ENCODE measurements at regions not wholly inside any gene's neighbourhood (a gene's known extent, or its start where the extent isn't known, plus 50 kb on each side); places are given as distances from the start of the nearest gene placed in this dataset.

DNA sequence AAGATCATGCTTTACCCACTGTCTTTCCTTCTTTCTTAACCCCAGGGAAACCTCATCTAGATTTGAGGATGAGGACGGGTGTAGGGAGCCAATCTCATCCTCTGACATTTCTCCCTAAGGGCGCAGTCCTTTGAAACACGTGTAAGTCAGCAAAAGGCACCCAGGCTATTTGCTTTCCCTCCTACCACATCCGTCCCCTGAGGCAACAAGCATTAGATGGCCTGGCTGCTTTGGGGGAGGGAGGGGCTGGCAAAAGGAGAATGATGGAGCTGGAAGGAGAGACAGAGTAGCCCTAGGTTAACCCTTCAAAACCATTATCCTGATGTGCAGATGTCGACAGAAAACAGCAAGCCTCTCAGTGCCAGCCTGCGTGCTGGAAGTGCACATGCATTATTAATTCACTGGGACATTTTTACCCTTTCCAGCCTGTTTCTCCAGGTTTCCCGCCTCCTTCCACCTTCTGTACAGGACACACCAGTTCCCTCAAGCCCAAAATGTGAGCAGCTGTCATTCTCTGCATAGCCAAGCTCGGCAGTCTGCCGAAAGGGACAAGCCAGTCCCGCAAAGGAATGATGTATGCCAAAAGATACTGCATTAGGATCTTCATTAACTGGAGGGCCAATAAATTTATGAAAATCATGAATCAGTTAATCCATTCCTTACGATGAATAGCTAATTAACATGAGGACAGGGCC, 547.2 kb downstream of the CD83 start:
- TF ChIP-seq, protein P1, sequence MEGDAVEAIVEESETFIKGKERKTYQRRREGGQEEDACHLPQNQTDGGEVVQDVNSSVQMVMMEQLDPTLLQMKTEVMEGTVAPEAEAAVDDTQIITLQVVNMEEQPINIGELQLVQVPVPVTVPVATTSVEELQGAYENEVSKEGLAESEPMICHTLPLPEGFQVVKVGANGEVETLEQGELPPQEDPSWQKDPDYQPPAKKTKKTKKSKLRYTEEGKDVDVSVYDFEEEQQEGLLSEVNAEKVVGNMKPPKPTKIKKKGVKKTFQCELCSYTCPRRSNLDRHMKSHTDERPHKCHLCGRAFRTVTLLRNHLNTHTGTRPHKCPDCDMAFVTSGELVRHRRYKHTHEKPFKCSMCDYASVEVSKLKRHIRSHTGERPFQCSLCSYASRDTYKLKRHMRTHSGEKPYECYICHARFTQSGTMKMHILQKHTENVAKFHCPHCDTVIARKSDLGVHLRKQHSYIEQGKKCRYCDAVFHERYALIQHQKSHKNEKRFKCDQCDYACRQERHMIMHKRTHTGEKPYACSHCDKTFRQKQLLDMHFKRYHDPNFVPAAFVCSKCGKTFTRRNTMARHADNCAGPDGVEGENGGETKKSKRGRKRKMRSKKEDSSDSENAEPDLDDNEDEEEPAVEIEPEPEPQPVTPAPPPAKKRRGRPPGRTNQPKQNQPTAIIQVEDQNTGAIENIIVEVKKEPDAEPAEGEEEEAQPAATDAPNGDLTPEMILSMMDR (IDR thresholded peaks at IDR 0.05; ENCODE audit: insufficient read depth, low read length, poor library complexity, severe bottlenecking): no peak
- DNase-seq (ENCODE audit: low read depth): no peak
- Histone ChIP-seq H3K4me3 (ENCODE audit: low read depth, low read length) (no peak overlapping the region), H3K27me3 (ENCODE audit: control insufficient read depth, insufficient read depth, low read length) (no peaks in the 10 kb centered on the region), H3K36me3 (ENCODE audit: control insufficient read depth, insufficient read depth, low read length) (no peaks in the 10 kb centered on the region)

DNA sequence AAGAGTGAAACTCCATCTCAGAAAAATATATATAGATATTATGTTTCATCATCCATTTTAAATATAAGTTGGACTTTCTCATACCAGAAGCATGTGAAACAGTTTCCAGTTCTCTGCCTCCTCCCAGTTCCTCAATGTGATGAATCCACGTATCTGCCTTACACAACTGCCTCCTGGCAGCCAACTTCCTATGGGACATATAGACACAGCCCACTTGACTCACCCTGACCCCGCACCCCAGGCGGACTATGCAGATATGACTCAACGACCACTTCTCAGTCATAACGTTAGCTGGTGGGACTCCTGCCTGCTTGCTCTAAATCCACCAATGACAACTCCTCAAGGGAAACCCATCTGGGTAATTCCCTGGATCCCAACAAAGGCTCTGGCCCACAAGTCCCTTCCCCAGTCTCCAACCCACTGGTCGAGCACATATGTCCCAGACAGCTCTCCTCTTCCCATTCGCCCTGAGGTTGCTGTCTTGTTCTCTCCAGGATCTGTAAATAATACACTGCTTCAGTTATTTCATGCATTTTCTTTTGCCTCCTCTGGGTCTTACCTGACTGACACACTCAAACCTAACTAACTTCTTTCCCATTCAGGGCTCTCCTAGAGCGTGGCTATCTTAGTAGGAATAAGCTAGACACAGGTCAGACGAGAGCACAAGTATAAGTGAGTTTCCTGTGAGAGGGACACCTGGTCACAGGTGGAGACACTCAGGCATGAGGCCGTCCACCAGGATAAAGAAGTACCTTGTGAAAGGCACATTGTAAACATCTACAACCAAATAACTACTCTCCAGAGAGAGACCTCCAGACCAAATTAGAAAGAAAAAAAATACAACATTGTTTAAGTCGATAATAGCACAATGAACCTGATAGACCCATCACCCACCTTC, 548.5 kb downstream of the CD83 start:
- TF ChIP-seq, protein P1 (IDR thresholded peaks at IDR 0.05; ENCODE audit: insufficient read depth, low read length, poor library complexity, severe bottlenecking): no peak
- Histone ChIP-seq H3K4me3 (ENCODE audit: low read depth, low read length) (no peak overlapping the region), H3K27me3 (ENCODE audit: control insufficient read depth, insufficient read depth, low read length) (no peaks in the 10 kb centered on the region), H3K36me3 (ENCODE audit: control insufficient read depth, insufficient read depth, low read length) (no peaks in the 10 kb centered on the region)
- no peak for DNase-seq (ENCODE audit: low read depth)

DNA sequence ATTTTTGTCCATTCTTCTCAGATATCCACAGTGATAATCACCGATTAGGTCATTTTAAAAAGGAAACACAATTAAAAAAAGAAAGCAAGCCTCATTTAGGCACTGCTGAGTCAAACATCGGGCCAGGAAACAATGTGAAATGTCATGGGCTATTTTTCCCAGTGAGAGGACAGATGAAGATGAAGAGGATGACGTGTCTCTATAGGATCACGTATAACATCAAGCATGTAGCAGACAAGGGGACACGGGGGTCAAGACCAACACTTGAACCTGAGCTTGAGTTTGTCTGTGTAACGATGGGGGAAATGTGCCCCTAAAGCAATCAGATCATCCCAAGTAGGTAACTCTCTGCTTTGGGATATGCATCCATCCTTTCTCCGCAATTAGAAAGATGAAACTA, 553.2 kb downstream of the CD83 start:
- no peak for DNase-seq (ENCODE audit: low read depth)
- TF ChIP-seq, protein P1 (IDR thresholded peaks at IDR 0.05; ENCODE audit: insufficient read depth, low read length, poor library complexity, severe bottlenecking): no peak
- H3K27me3 ChIP-seq (ENCODE audit: control insufficient read depth, insufficient read depth, low read length): no peaks in the 10 kb centered on the region

DNA sequence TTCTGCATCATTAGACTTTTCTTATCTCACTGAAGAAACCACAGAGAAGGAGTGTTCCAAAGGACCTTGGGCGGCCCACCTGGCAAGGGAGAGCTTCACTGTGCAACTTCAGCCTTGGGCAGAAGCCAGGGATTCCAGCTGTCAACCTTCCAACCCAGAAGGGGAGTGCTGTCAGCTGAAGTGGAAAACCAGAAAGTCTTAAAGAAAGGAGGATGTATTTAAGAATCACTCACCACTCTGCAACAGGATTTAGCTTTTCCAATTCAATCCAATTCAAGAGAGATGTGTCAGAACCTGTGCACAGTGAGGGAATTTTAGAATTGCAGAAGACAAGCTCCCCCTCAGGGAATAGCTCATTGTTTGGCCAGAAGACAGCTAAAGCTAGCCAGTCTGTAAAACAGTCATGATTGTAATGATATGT, 553.7 kb downstream of the CD83 start:
- no peaks in the 10 kb centered on the region for H3K27me3 ChIP-seq (ENCODE audit: control insufficient read depth, insufficient read depth, low read length)
- TF ChIP-seq, protein P1 (IDR thresholded peaks at IDR 0.05; ENCODE audit: insufficient read depth, low read length, poor library complexity, severe bottlenecking): no peak
- no peak for DNase-seq (ENCODE audit: low read depth)
- H3K4me3 ChIP-seq (ENCODE audit: low read depth, low read length): no peak overlapping the region
- no peaks in the 10 kb centered on the region for H3K36me3 ChIP-seq (ENCODE audit: control insufficient read depth, insufficient read depth, low read length)

More for the DNA sequence above, 553.2 kb downstream of the CD83 start:
- no peaks in the 10 kb centered on the region for H3K36me3 ChIP-seq (ENCODE audit: control insufficient read depth, insufficient read depth, low read length)
- H3K4me3 ChIP-seq (ENCODE audit: low read depth, low read length): no peak overlapping the region

DNA sequence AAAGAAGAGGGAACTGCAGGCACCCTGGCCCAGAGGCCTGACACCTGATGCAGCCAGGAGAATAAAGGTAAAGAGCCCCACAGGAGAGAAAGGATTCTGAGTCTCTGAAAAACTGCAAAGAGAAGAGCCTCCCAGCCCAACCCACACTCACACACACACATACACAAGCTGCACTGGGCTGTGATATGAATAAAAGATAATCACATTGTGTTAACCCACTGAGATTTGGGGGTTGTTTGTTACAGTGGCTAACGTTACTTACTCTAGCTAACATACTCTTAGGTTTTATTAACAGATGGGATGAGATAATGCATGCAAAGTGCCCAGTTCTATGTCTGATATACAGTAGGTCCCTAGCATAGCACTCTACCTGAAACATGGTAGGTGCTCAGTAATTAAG, 554.4 kb downstream of the CD83 start:
- TF ChIP-seq, protein P1 (IDR thresholded peaks at IDR 0.05; ENCODE audit: insufficient read depth, low read length, poor library complexity, severe bottlenecking): no peak
- H3K27me3 ChIP-seq (ENCODE audit: control insufficient read depth, insufficient read depth, low read length): no peaks in the 10 kb centered on the region
- H3K36me3 ChIP-seq (ENCODE audit: control insufficient read depth, insufficient read depth, low read length): no peaks in the 10 kb centered on the region
- no peak overlapping the region for H3K4me3 ChIP-seq (ENCODE audit: low read depth, low read length)
- DNase-seq (ENCODE audit: low read depth): no peak
